A673 (cell line): ENCODE measurements at regions not wholly inside any gene's neighbourhood (a gene's known extent, or its start where the extent isn't known, plus 50 kb on each side); places are given as distances from the start of the nearest gene placed in this dataset.

ENCODE experiments used
- CTCF ChIP-seq: fragments of 300-800, 200-600 bp; sonication (generic); conservative IDR thresholded peaks from 2 replicates; pipeline ENCODE4 v1.5.1; 2017; ENCODE audit warnings: low read depth, mild to moderate bottlenecking, antibody characterized with exemption, low read length, moderate library complexity, mixed read lengths
- EZH2 ChIP-seq: fragments of 200-600 bp; sonication (generic); IDR thresholded peaks from 2 replicates; pipeline ENCODE4 v1.6.1; 2017; ENCODE audit warnings: borderline replicate concordance, low read depth, mild to moderate bottlenecking, mixed read lengths, antibody characterized with exemption, low read length; ENCODE audit not compliant: poor library complexity, severe bottlenecking

GRCh38 chrX:7253565-7253964, 105.6 kb upstream of the PUDP start:
- TF ChIP-seq CTCF (no peak), EZH2 (no peak)
